Gastrocnemius medialis (tissue), 4 donors: ENCODE measurements at regions not wholly inside any gene's neighbourhood (a gene's known extent, or its start where the extent isn't known, plus 50 kb on each side); places are given as distances from the start of the nearest gene placed in this dataset.

Experiments used
- POLR2A ChIP-seq, 2 donors: fragments of 450-650 bp; IDR thresholded peaks; one replicate each; pipeline ENCODE4 v1.6.1; 2017; ENCODE audit warnings: antibody characterized with exemption in 2 of 2, mild to moderate bottlenecking in 2 of 2, moderate library complexity in 2 of 2
- TF ChIP-seq, protein P1 (sequence below), 5 experiments: fragments of 450-650 bp in 3 of 5; fragments of 200-600 bp in 2 of 5; sonication (generic) in 2 of 5; IDR thresholded peaks in 4 of 5; conservative IDR thresholded peaks in 1 of 5; 1 replicate in 4 of 5; 2 replicates in 1 of 5; pipeline ENCODE4 v1.5.1; 2016 to 2019; ENCODE audit warnings: antibody characterized with exemption in 5 of 5, mild to moderate bottlenecking in 3 of 5, moderate library complexity in 3 of 5

DNA sequence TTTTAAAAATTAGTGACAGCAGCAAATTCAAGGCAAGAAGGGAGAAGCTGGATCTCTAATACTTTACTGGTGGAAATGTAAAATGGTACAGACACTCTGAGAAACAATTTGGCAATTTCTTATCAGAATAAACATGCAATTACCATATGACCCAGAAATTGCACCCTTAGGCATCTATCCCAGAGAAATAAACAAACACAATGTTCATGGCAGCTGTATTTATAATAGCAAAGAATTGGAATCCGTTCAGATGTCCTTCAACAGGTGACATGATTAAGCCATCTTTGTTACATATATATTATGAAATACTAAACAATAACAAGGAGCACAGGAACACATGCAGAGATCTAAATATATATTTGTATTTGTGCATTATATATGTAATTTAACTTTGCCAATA, 756.5 kb downstream of the SLITRK1 start:
- TF ChIP-seq, protein P1, sequence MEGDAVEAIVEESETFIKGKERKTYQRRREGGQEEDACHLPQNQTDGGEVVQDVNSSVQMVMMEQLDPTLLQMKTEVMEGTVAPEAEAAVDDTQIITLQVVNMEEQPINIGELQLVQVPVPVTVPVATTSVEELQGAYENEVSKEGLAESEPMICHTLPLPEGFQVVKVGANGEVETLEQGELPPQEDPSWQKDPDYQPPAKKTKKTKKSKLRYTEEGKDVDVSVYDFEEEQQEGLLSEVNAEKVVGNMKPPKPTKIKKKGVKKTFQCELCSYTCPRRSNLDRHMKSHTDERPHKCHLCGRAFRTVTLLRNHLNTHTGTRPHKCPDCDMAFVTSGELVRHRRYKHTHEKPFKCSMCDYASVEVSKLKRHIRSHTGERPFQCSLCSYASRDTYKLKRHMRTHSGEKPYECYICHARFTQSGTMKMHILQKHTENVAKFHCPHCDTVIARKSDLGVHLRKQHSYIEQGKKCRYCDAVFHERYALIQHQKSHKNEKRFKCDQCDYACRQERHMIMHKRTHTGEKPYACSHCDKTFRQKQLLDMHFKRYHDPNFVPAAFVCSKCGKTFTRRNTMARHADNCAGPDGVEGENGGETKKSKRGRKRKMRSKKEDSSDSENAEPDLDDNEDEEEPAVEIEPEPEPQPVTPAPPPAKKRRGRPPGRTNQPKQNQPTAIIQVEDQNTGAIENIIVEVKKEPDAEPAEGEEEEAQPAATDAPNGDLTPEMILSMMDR (IDR thresholded peaks at IDR 0.05 in 4 of 5, conservative IDR thresholded peaks at IDR 0.05 in 1 of 5), result no peak
- no peak for TF ChIP-seq POLR2A (IDR thresholded peaks at IDR 0.05)
